Fibroblast of skin of left biceps (primary cell): ENCODE measurements at regions not wholly inside any gene's neighbourhood (a gene's known extent, or its start where the extent isn't known, plus 50 kb on each side); places are given as distances from the start of the nearest gene placed in this dataset.
"Not testable (repeated sequence)": the region's sequence is repeated elsewhere in the genome, so short reads cannot be mapped to it uniquely, and the experiment has no call there.

Experiments used
- DNase-seq, 2 experiments: peaks; one replicate each; pipeline ENCODE4 v3.0.0-alpha.2; 2013; ENCODE audit warnings: low read depth in 2 of 2

- not testable (repeated sequence) for DNase-seq
These were observed 221.6 kb downstream of the FOXD4L6 start for GRCh38 chr9:40906879-40907278.

GRCh38 chr9:40892315-40892714 is 236.2 kb downstream of the FOXD4L6 start:
- not testable (repeated sequence) for DNase-seq

- not testable (repeated sequence) for DNase-seq
These were observed 242.6 kb downstream of the FOXD4L6 start for GRCh38 chr9:40885858-40886257.

- not testable (repeated sequence) for DNase-seq
These were observed 243.5 kb downstream of the FOXD4L6 start for GRCh38 chr9:40884902-40885490.

- no peak for DNase-seq
These were observed 244.2 kb downstream of the FOXD4L6 start for GRCh38 chr9:40884072-40884901.

- not testable (repeated sequence) for DNase-seq
These were observed 244.9 kb downstream of the FOXD4L6 start for GRCh38 chr9:40883423-40884071.

GRCh38 chr9:40873753-40874295 is 254.7 kb downstream of the FOXD4L6 start:
- DNase-seq = not testable (repeated sequence)

- DNase-seq = not testable (repeated sequence)
These were observed 260.0 kb downstream of the FOXD4L6 start for GRCh38 chr9:40868437-40868836.
